ENCODE measurements at regions not wholly inside any gene's neighbourhood (a gene's known extent, or its start where the extent isn't known, plus 50 kb on each side); places are given as distances from the start of the nearest gene placed in this dataset.

GRCh38 chr5:119862619-119863018 is 233.3 kb downstream of the FAM170A start:
- TF ChIP-seq ZZZ3 (CRISPR knock-in tag; IDR thresholded peaks at IDR 0.05; ENCODE audit: borderline replicate concordance) (no peak), ESRRA (CRISPR knock-in tag; IDR thresholded peaks at IDR 0.05; ENCODE audit: low read depth) (no peak), TEAD2 (CRISPR knock-in tag; IDR thresholded peaks at IDR 0.05) (no peak)

All from HepG2 (cell line).